Gastrocnemius medialis (tissue), 4 donors: ENCODE measurements at regions not wholly inside any gene's neighbourhood (a gene's known extent, or its start where the extent isn't known, plus 50 kb on each side); places are given as distances from the start of the nearest gene placed in this dataset.
"Not testable (repeated sequence)": the region's sequence is repeated elsewhere in the genome, so short reads cannot be mapped to it uniquely, and the experiment has no call there.

Experiments used
- ATAC-seq, 2 donors: fragments of 150-250 bp; one replicate each; pipeline ENCODE4 v1.9.1; 2016
- DNase-seq, 2 donors: peaks; one replicate each; pipeline ENCODE4 v3.0.0-alpha.2; 2019
- H3K27ac ChIP-seq, 4 donors: fragments of 200-600 bp; sonication (generic); 1 replicate in 1 of 4; 2 replicates in 3 of 4; pipeline ENCODE4 v1.5.1; 2016 to 2018; ENCODE audit warnings: mild to moderate bottlenecking in 2 of 4, moderate library complexity in 1 of 4
- H3K27me3 ChIP-seq, 3 donors: fragments of 200-600 bp; sonication (generic) in 2 of 3; 1 replicate in 1 of 3; 2 replicates in 2 of 3; pipeline versions ENCODE4 v1.5.1 to v1.6.0; 2016 to 2019; ENCODE audit warnings: mild to moderate bottlenecking in 1 of 3, moderate library complexity in 1 of 3
- H3K36me3 ChIP-seq, 2 donors: fragments of 200-600 bp; sonication (generic) in 1 of 2; one replicate each; pipeline ENCODE4 v1.5.1; 2017 to 2018
- H3K4me1 ChIP-seq, 2 donors: fragments of 200-600 bp; sonication (generic) in 1 of 2; one replicate each; pipeline ENCODE4 v1.5.1; 2016 to 2017; ENCODE audit warnings: mild to moderate bottlenecking in 2 of 2
- H3K4me3 ChIP-seq, 4 donors: fragments of 200-600 bp; sonication (generic) in 3 of 4; 1 replicate in 1 of 4; 2 replicates in 3 of 4; pipeline ENCODE4 v1.5.1; 2016 to 2019; ENCODE audit warnings: mild to moderate bottlenecking in 2 of 4
- H3K9me3 ChIP-seq, 3 donors: fragments of 200-600 bp; sonication (generic) in 2 of 3; 1 replicate in 1 of 3; 2 replicates in 2 of 3; pipeline ENCODE4 v1.5.1; 2016 to 2019
- CTCF ChIP-seq, 5 experiments: fragments of 450-650 bp in 3 of 5; fragments of 200-600 bp in 2 of 5; sonication (generic) in 2 of 5; IDR thresholded peaks in 4 of 5; conservative IDR thresholded peaks in 1 of 5; 1 replicate in 4 of 5; 2 replicates in 1 of 5; pipeline ENCODE4 v1.5.1; 2016 to 2019; ENCODE audit warnings: antibody characterized with exemption in 5 of 5, mild to moderate bottlenecking in 3 of 5, moderate library complexity in 3 of 5
- POLR2A ChIP-seq, 2 donors: fragments of 450-650 bp; IDR thresholded peaks; one replicate each; pipeline ENCODE4 v1.6.1; 2017; ENCODE audit warnings: antibody characterized with exemption in 2 of 2, mild to moderate bottlenecking in 2 of 2, moderate library complexity in 2 of 2
- in situ Hi-C, 4 donors: fragments of 200-750 bp; cut with MboI; loops; one replicate each; pipeline versions ENCODE4 v1.15.0 to v1.8.0; 2017; ENCODE audit warnings: low sequenced_read_pairs in 4 of 4
- intact Hi-C: fragments of 100-400 bp; cut with DNase I; formaldehyde crosslinking; loops from one replicate; pipeline ENCODE4 v1.15.1; 2023; ENCODE audit warnings: low total_unique reads

GRCh38 chr7:34357946-34358345, 300.1 kb upstream of the NPSR1 start:
- Histone ChIP-seq H3K9me3 (no peaks in the 10 kb centered on the region), H3K4me3 (no peak overlapping the region), H3K4me1 (no peaks in the 10 kb centered on the region), H3K36me3 (no peaks in the 10 kb centered on the region), H3K27me3 (no peaks in the 10 kb centered on the region), H3K27ac (no peak overlapping the region)
- DNase-seq (no peak), ATAC-seq (no peak)
- intact Hi-C loops = no loop called here
- in situ Hi-C loops = no loop called here
- no peak for TF ChIP-seq POLR2A (IDR thresholded peaks at IDR 0.05)
- TF ChIP-seq CTCF (IDR thresholded peaks at IDR 0.05 in 4 of 5, conservative IDR thresholded peaks at IDR 0.05 in 1 of 5) = no peak

DNA sequence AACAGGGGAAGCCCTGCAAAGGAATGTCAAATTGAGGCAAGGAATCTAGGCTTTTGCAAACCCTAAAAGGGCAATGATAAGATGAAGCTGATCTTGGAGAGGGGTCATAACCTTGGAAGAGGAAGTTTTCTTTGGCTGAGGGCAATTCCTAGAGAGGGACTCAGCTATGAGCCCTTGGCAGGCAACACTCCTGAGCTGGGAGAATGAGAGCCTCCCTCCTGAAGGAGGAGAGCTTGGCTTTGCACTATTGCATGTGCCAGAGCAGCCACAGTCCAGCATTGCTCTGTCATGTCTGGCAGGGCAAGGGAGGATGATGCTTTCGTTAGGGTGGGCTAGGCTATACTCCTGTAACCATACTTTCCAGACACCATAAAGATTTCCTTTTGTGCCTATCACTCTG, 299.4 kb upstream of the NPSR1 start:
- in situ Hi-C loops, intact Hi-C loops, ATAC-seq, H3K27me3 ChIP-seq, H3K27ac ChIP-seq, H3K4me3 ChIP-seq, H3K36me3 ChIP-seq, H3K9me3 ChIP-seq, DNase-seq, H3K4me1 ChIP-seq: not testable (repeated sequence)

DNA sequence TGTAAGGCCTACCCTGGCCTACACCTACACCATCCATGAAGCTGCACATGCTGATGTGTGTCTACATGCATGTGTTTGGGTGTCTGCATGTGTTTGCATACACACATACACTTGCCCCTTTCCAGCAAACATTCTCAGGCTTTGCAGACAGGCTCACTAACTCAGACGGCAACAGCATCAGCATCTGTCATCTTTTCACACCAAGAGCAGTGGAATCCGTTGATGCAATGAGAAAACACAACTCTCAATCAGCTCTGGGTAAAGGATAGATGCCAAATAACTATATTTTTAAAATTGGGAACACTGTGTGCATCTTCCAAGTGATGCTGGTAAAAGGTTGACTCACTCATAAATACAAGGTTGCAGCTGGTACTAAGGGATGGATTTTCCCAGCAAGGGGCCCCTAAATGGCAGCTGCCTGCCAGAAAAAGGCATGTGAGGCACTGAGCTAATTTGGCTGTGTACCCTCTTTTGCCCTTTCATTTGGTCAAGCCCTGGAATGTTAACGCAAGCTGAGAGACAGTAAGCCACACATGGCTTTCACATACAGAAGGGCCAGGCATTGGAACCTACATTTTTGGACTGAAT, 296.3 kb upstream of the NPSR1 start:
- in situ Hi-C loops (no loop called here), intact Hi-C loops (no loop called here)
- Histone ChIP-seq H3K9me3 (no peaks in the 10 kb centered on the region), H3K27me3 (no peaks in the 10 kb centered on the region), H3K36me3 (no peaks in the 10 kb centered on the region), H3K4me1 (no peaks in the 10 kb centered on the region), H3K27ac (no peak overlapping the region), H3K4me3 (no peak overlapping the region)
- ATAC-seq = no peak
- no peak for DNase-seq
- TF ChIP-seq POLR2A (IDR thresholded peaks at IDR 0.05) = no peak
- no peak for TF ChIP-seq CTCF (IDR thresholded peaks at IDR 0.05 in 4 of 5, conservative IDR thresholded peaks at IDR 0.05 in 1 of 5)

DNA sequence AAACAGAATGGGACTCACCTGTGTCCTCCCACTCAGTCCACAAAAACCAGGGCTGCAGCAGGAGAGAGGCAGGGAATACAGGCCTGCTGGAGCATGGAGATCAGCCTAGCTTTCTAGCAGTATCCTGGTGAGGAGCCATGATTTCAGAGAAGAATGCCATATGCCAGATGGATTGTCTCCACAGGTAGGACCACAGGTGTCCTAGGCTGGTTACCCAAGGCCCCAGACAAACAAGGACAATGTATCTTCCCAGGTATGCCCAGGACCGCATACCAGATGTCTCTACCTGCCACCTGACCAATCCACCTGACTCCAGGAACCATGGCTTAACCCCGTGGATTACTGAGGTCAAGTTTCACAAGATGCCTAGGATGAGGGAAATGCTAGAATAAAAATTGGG, 295.4 kb upstream of the NPSR1 start:
- no peak overlapping the region for H3K27ac ChIP-seq
- no peaks in the 10 kb centered on the region for H3K36me3 ChIP-seq
- TF ChIP-seq CTCF (IDR thresholded peaks at IDR 0.05 in 4 of 5, conservative IDR thresholded peaks at IDR 0.05 in 1 of 5) = no peak
- TF ChIP-seq POLR2A (IDR thresholded peaks at IDR 0.05) = no peak
- no peak overlapping the region for H3K4me3 ChIP-seq
- intact Hi-C loops = no loop called here
- no peaks in the 10 kb centered on the region for H3K27me3 ChIP-seq
- in situ Hi-C loops = no loop called here
- no peak for DNase-seq
- no peak for ATAC-seq
- H3K9me3 ChIP-seq = no peaks in the 10 kb centered on the region
- no peaks in the 10 kb centered on the region for H3K4me1 ChIP-seq

DNA sequence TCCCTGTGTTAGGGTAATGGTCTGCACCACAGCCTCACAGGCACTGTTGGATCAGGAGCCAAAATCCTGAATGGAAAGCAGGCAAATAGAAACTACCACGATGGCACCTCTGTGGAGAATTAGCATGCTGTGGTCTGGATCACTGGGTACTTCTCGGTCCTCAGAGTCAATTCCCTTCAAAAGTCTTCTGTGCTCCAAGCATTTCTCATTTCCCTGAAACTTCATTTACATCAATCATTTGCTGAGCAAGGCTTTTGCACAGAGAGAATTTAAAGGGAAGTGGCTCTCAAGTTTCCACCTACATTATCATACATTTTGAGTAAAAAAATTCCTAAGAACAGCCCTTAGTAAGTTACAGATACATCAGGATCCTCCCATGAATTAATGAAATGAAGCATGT, 293.9 kb upstream of the NPSR1 start:
- Histone ChIP-seq H3K27me3 (no peaks in the 10 kb centered on the region), H3K4me1 (no peaks in the 10 kb centered on the region), H3K27ac (no peak overlapping the region), H3K9me3 (no peaks in the 10 kb centered on the region), H3K4me3 (no peak overlapping the region), H3K36me3 (no peaks in the 10 kb centered on the region)
- intact Hi-C loops (no loop called here), in situ Hi-C loops (no loop called here)
- TF ChIP-seq CTCF (IDR thresholded peaks at IDR 0.05 in 4 of 5, conservative IDR thresholded peaks at IDR 0.05 in 1 of 5) (no peak), POLR2A (IDR thresholded peaks at IDR 0.05) (no peak)
- ATAC-seq = no peak
- no peak for DNase-seq
